ENCODE measurements at regions not wholly inside any gene's neighbourhood (a gene's known extent, or its start where the extent isn't known, plus 50 kb on each side); places are given as distances from the start of the nearest gene placed in this dataset.

- Histone ChIP-seq H3K36me3 (no peaks in the 10 kb centered on the region), H3K9me3 (no peaks in the 10 kb centered on the region), H3K27me3 (no peaks in the 10 kb centered on the region), H3K27ac (peak overlapping the region in 1 of 4 donors; percentile 98), H3K4me3 (no peak overlapping the region), H3K4me1 (peaks cover 0 to 38% (median 20%) of the 10 kb centered on the region in 4 donors)
- WGBS, 2 donors (ENCODE audit: low coverage in 1 of 2) = 91 to 95% methylated on average over 3 of the region's 3 CpGs
- DNase-seq = no peak
- intact Hi-C loops (cut with DNase I; ENCODE audit: low total_unique reads) (no loop called here), in situ Hi-C loops (cut with MboI; ENCODE audit: low pct_ligation_motif_present in 1 of 4, low pct_unique_long_range_greater_than_20kb in 1 of 4, low sequenced_read_pairs in 3 of 4) (loop anchor here in 3 of 4 donors (25.0 kb wide), 7 partner anchors 798 to 1098 kb away; a partner anchor contains a TSS)
- TF ChIP-seq POLR2AphosphoS5 (IDR thresholded peaks at IDR 0.05) (no peak), EP300 (IDR thresholded peaks at IDR 0.05; ENCODE audit: low read depth) (no peak), POLR2A (IDR thresholded peaks at IDR 0.05) (no peak), CTCF (IDR thresholded peaks at IDR 0.05) (no peak)
Measured at GRCh38 chr6:27135087-27135657, 112.3 kb upstream of the PRSS16 start.

GRCh38 chr6:27136077-27136644, 111.3 kb upstream of the PRSS16 start:
- Histone ChIP-seq H3K27ac (no peak overlapping the region), H3K4me3 (no peak overlapping the region), H3K9me3 (no peaks in the 10 kb centered on the region), H3K27me3 (no peaks in the 10 kb centered on the region), H3K4me1 (peaks cover 0 to 37% (median 15%) of the 10 kb centered on the region in 4 donors), H3K36me3 (no peaks in the 10 kb centered on the region)
- 94 to 97% methylated on average over 5 to 6 of the region's 6 CpGs for WGBS, 2 donors (ENCODE audit: low coverage in 1 of 2)
- TF ChIP-seq EP300 (IDR thresholded peaks at IDR 0.05; ENCODE audit: low read depth) = no peak
- TF ChIP-seq POLR2A (IDR thresholded peaks at IDR 0.05) = no peak
- TF ChIP-seq CTCF (IDR thresholded peaks at IDR 0.05) = no peak
- TF ChIP-seq POLR2AphosphoS5 (IDR thresholded peaks at IDR 0.05) = no peak
- DNase-seq = no peak
- intact Hi-C loops (cut with DNase I; ENCODE audit: low total_unique reads) (no loop called here), in situ Hi-C loops (cut with MboI; ENCODE audit: low pct_ligation_motif_present in 1 of 4, low pct_unique_long_range_greater_than_20kb in 1 of 4, low sequenced_read_pairs in 3 of 4) (loop anchor here in 3 of 4 donors (25.0 kb wide), 7 partner anchors 799 to 1099 kb away; a partner anchor contains a TSS)

GRCh38 chr6:27136978-27137814, 110.3 kb upstream of the PRSS16 start:
- DNase-seq = no peak
- intact Hi-C loops (cut with DNase I; ENCODE audit: low total_unique reads) = no loop called here
- H3K27me3 ChIP-seq = no peaks in the 10 kb centered on the region
- H3K4me1 ChIP-seq = peaks cover 0 to 40% (median 14%) of the 10 kb centered on the region in 4 donors
- no peak for TF ChIP-seq POLR2A (IDR thresholded peaks at IDR 0.05)
- no peak for TF ChIP-seq EP300 (IDR thresholded peaks at IDR 0.05; ENCODE audit: low read depth)
- no peak for TF ChIP-seq POLR2AphosphoS5 (IDR thresholded peaks at IDR 0.05)
- TF ChIP-seq CTCF (IDR thresholded peaks at IDR 0.05) = no peak
- WGBS, 2 donors (ENCODE audit: low coverage in 1 of 2) = 84 to 86% methylated on average over 5 of the region's 5 CpGs
- no peaks in the 10 kb centered on the region for H3K9me3 ChIP-seq
- H3K4me3 ChIP-seq = no peak overlapping the region
- H3K36me3 ChIP-seq = no peaks in the 10 kb centered on the region
- no peak overlapping the region for H3K27ac ChIP-seq
- in situ Hi-C loops (cut with MboI; ENCODE audit: low pct_ligation_motif_present in 1 of 4, low pct_unique_long_range_greater_than_20kb in 1 of 4, low sequenced_read_pairs in 3 of 4) = loop anchor here in 3 of 4 donors (25.0 kb wide), 7 partner anchors 800 to 1100 kb away; a partner anchor contains a TSS

GRCh38 chr6:27138406-27138805, 109.1 kb upstream of the PRSS16 start:
- TF ChIP-seq CTCF (IDR thresholded peaks at IDR 0.05) (no peak), POLR2AphosphoS5 (IDR thresholded peaks at IDR 0.05) (no peak), EP300 (IDR thresholded peaks at IDR 0.05; ENCODE audit: low read depth) (no peak), POLR2A (IDR thresholded peaks at IDR 0.05) (no peak)
- 54 to 76% methylated on average over 3 of the region's 3 CpGs for WGBS, 2 donors (ENCODE audit: low coverage in 1 of 2)
- no peaks in the 10 kb centered on the region for H3K9me3 ChIP-seq
- in situ Hi-C loops (cut with MboI; ENCODE audit: low pct_ligation_motif_present in 1 of 4, low pct_unique_long_range_greater_than_20kb in 1 of 4, low sequenced_read_pairs in 3 of 4) (loop anchor here in 3 of 4 donors (25.0 kb wide), 7 partner anchors 801 to 1101 kb away; a partner anchor contains a TSS), intact Hi-C loops (cut with DNase I; ENCODE audit: low total_unique reads) (no loop called here)
- peaks cover 0 to 42% (median 12%) of the 10 kb centered on the region in 4 donors for H3K4me1 ChIP-seq
- no peak for DNase-seq
- H3K36me3 ChIP-seq = no peaks in the 10 kb centered on the region
- no peak overlapping the region for H3K4me3 ChIP-seq
- H3K27ac ChIP-seq = peak overlapping the region; percentile 91 to 92 (median 91)
- no peaks in the 10 kb centered on the region for H3K27me3 ChIP-seq

All from transverse colon (tissue), 4 donors.